ENCODE measurements at regions not wholly inside any gene's neighbourhood (a gene's known extent, or its start where the extent isn't known, plus 50 kb on each side); places are given as distances from the start of the nearest gene placed in this dataset.

DNA sequence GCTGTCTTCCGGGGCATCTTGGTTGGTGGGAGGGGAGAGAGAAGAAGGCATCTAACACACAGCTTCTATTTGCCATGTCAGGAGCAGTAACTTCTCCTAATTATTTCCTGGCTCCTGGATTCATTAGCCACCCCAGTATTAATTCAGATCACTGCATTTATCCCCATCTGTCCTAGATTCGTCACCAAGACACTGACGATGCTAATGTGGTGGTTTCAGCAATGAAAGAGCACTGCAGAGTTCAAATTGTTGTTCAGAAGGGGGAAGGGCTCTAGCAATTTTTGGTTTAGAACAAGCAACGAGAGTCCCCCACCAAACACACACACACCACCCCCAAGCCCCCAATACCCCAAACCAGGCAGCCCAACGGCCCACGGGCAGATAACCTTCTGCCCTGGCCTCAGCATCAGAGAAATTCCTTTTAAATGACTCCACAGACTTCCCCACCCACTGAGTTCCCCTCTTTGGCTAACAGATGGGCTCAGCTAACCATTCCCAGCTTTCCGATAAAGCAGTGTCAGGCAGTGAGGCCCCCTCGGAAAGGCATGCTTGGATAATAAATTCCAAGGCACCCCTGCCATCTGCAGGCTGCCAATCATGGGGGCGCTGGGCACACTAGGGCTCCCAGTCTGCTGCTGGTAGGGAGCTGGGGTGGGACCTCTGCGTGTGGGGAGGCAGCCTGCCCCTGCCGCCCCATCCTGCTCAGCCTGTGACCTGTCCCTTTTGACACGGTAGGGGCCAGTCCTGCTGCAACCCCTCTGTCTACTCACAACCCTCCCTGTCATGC is 453.5 kb downstream of the MIAT start:
- Histone ChIP-seq H3K27ac (ENCODE audit: insufficient read length, low read depth, low read length) (no peak overlapping the region), H2BK5ac (ENCODE audit: insufficient read length, low read length) (no peak overlapping the region), H3K4me2 (ENCODE audit: insufficient read depth, insufficient read length, low read length) (no peak overlapping the region), H4K91ac (ENCODE audit: insufficient read length, low read depth, low read length) (no peak overlapping the region), H3K56ac (ENCODE audit: insufficient read length, low read depth, low read length) (no peak overlapping the region), H2BK20ac (ENCODE audit: low read depth, low read length, poor library complexity, severe bottlenecking) (peak overlapping the region; percentile 7), H3K4ac (ENCODE audit: low read depth, low read length) (no peak overlapping the region), H3K27me3 (ENCODE audit: insufficient read depth, low read length) (no peaks in the 10 kb centered on the region), H2BK15ac (ENCODE audit: low read depth, low read length) (no peak overlapping the region), H4K20me1 (ENCODE audit: control insufficient read depth, insufficient read depth, insufficient read length) (no peaks in the 10 kb centered on the region), H3T11ph (ENCODE audit: low read length) (no peak overlapping the region), H3K9me3 (ENCODE audit: control insufficient read depth, low read depth, low read length) (no peaks in the 10 kb centered on the region), H2AK5ac (ENCODE audit: insufficient read length, low read length) (no peak overlapping the region), H3K4me1 (ENCODE audit: insufficient read depth, low read length) (0 out of 2 replicates have a peak, but pooled peaks cover 2% of the 10 kb centered on the region), H2BK12ac (ENCODE audit: insufficient read length, low read depth, low read length) (no peak overlapping the region), H4K5ac (ENCODE audit: insufficient read length, low read depth, low read length) (no peak overlapping the region), H2AFZ (ENCODE audit: low read length) (no peak overlapping the region), H3K23me2 (ENCODE audit: insufficient read length, low read depth, low read length, poor library complexity, severe bottlenecking) (no peaks in the 10 kb centered on the region), H3K23ac (ENCODE audit: insufficient read length, low read depth, low read length) (no peak overlapping the region), H3K18ac (ENCODE audit: insufficient read length, low read depth, low read length) (no peak overlapping the region), H3K79me1 (ENCODE audit: insufficient read depth, low read depth, low read length, poor library complexity, severe bottlenecking) (no peaks in the 10 kb centered on the region), H3K9ac (ENCODE audit: extremely low read depth, insufficient read length, low read length) (no peak overlapping the region), H2BK120ac (ENCODE audit: low read depth, low read length, poor library complexity, severe bottlenecking) (no peak overlapping the region), H3K79me2 (ENCODE audit: insufficient read depth, low read length) (no peaks in the 10 kb centered on the region), H4K8ac (replicated peaks; ENCODE audit: insufficient read length, low read depth, low read length) (no peak overlapping the region), H3K14ac (ENCODE audit: insufficient read depth, low read length) (no peak overlapping the region)
- H3K27ac Mint-ChIP-seq, result no peak overlapping the region; a peak in 1 of 7 replicates
- H3K4me1 Mint-ChIP-seq, result peaks cover 8 to 20% of the 10 kb centered on the region in 2 experiments; a peak in 3 of 4 replicates
- TF ChIP-seq, protein P1, sequence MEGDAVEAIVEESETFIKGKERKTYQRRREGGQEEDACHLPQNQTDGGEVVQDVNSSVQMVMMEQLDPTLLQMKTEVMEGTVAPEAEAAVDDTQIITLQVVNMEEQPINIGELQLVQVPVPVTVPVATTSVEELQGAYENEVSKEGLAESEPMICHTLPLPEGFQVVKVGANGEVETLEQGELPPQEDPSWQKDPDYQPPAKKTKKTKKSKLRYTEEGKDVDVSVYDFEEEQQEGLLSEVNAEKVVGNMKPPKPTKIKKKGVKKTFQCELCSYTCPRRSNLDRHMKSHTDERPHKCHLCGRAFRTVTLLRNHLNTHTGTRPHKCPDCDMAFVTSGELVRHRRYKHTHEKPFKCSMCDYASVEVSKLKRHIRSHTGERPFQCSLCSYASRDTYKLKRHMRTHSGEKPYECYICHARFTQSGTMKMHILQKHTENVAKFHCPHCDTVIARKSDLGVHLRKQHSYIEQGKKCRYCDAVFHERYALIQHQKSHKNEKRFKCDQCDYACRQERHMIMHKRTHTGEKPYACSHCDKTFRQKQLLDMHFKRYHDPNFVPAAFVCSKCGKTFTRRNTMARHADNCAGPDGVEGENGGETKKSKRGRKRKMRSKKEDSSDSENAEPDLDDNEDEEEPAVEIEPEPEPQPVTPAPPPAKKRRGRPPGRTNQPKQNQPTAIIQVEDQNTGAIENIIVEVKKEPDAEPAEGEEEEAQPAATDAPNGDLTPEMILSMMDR (conservative IDR thresholded peaks at IDR 0.05), result no peak
- peak overlapping the region in 1 of 2 experiments; percentile 50; a peak in 1 of 5 replicates for H3K4me3 Mint-ChIP-seq
- no peaks in the 10 kb centered on the region; a peak in 1 of 5 replicates for H3K9me3 Mint-ChIP-seq
- WGBS (ENCODE audit: extremely low coverage, insufficient read length, low lambda C conversion rate), result no CpG with 5 or more reads among the region's 12 CpGs
- H3K27me3 Mint-ChIP-seq (ENCODE audit: low read depth), result peaks cover 4% of the 10 kb centered on the region
- H3K36me3 Mint-ChIP-seq (ENCODE audit: insufficient read depth in 1 of 3, low read depth in 3 of 3), result no peaks in the 10 kb centered on the region
- peak; percentile 32 for DNase-seq
